T-cell (primary cell): ENCODE measurements at regions not wholly inside any gene's neighbourhood (a gene's known extent, or its start where the extent isn't known, plus 50 kb on each side); places are given as distances from the start of the nearest gene placed in this dataset.

Experiments used
- ATAC-seq, 4 experiments: fragments of 200-7000 bp in 3 of 4; fragments of 150-1000 bp in 1 of 4; cut with Tn5 transposase; replicated peaks in 1 of 4; 1 replicate in 3 of 4; 2 replicates in 1 of 4; pipeline ENCODE4 v1.10.0; 2021; ENCODE audit warnings: moderate library complexity in 3 of 4, mild to moderate bottlenecking in 2 of 4, moderate number of reproducible peaks in 1 of 4
- CTCF ChIA-PET, 2 donors: fragments of 300-600 bp; sonication (Branson Sonifier 250); formaldehyde crosslinking; loops; one replicate each; lab custom pipeline; 2022; ENCODE audit warnings: antibody characterized with exemption in 2 of 2; lab: Charles Lee
- POLR2A ChIA-PET, 2 donors: fragments of 300-600 bp; sonication (Branson Sonifier 250); formaldehyde crosslinking; loops; one replicate each; lab custom pipeline; 2022; ENCODE audit warnings: antibody characterized with exemption in 2 of 2; lab: Charles Lee
- DNase-seq, 35 experiments: peaks; one replicate each; pipeline versions ENCODE4 v3.0.0 to v3.0.0-alpha.2; 2013 to 2023
- H3K27ac ChIP-seq: one replicate; pipeline ENCODE4 v1.5.1; 2013; ENCODE audit warnings: low read length
- H3K27me3 ChIP-seq, 2 experiments: replicated peaks in 1 of 2; 1 replicate in 1 of 2; 2 replicates in 1 of 2; pipeline versions ENCODE4 v1.6.1 to v1.7.0; 2013; ENCODE audit warnings: low read length in 1 of 2, mixed read lengths in 1 of 2; ENCODE audit not compliant: control insufficient read depth in 2 of 2, insufficient read depth in 2 of 2; ENCODE audit errors: extremely low read depth in 1 of 2
- H3K36me3 ChIP-seq, 2 donors: 1 replicate in 1 of 2; 2 replicates in 1 of 2; pipeline versions ENCODE4 v1.6.1 to v1.7.0; 2013; ENCODE audit warnings: low read length in 1 of 2; ENCODE audit not compliant: control insufficient read depth in 2 of 2, insufficient read depth in 1 of 2; ENCODE audit errors: extremely low read depth in 1 of 2
- H3K4me1 ChIP-seq, 2 experiments: 1 replicate in 1 of 2; 2 replicates in 1 of 2; pipeline versions ENCODE4 v1.6.1 to v1.7.0; 2013; ENCODE audit warnings: low read length in 2 of 2, mixed read lengths in 1 of 2; ENCODE audit not compliant: insufficient read depth in 2 of 2, control insufficient read depth in 1 of 2; ENCODE audit errors: extremely low read depth in 1 of 2
- H3K4me3 ChIP-seq, 2 donors: 1 replicate in 1 of 2; 2 replicates in 1 of 2; pipeline versions ENCODE4 v1.5.1 to v1.7.0; 2013; ENCODE audit warnings: mild to moderate bottlenecking in 2 of 2, low read length in 1 of 2, moderate library complexity in 1 of 2; ENCODE audit not compliant: control insufficient read depth in 1 of 2; ENCODE audit errors: extremely low read depth in 1 of 2
- H3K9me3 ChIP-seq: 2 replicates; pipeline ENCODE4 v1.7.0; 2013
- H3K27ac Mint-ChIP-seq, 2 donors: one replicate each; pipeline ENCODE4 v1.8.0; 2020 to 2021; ENCODE audit warnings: mild to moderate bottlenecking in 2 of 2, mixed read lengths in 2 of 2
- H3K27me3 Mint-ChIP-seq, 2 donors: one replicate each; pipeline ENCODE4 v1.8.0; 2021 to 2022; ENCODE audit warnings: mixed read lengths in 2 of 2
- H3K36me3 Mint-ChIP-seq: one replicate; pipeline ENCODE4 v1.8.0; 2021; ENCODE audit warnings: mixed read lengths
- H3K4me1 Mint-ChIP-seq, 3 donors: one replicate each; pipeline ENCODE4 v1.8.0; 2020 to 2022; ENCODE audit warnings: mixed read lengths in 3 of 3, mild to moderate bottlenecking in 1 of 3
- H3K4me3 Mint-ChIP-seq, 3 donors: one replicate each; pipeline ENCODE4 v1.8.0; 2020 to 2022; ENCODE audit warnings: mild to moderate bottlenecking in 3 of 3, mixed read lengths in 3 of 3, moderate library complexity in 3 of 3
- H3K9me3 Mint-ChIP-seq, 3 donors: one replicate each; pipeline ENCODE4 v1.8.0; 2020 to 2022; ENCODE audit warnings: mixed read lengths in 3 of 3
- WGBS: methylation state at CpG from one replicate; pipeline ENCODE4 v1.1.5; 2013; ENCODE audit warnings: missing lambda C conversion rate; ENCODE audit not compliant: insufficient coverage; 5-methylcytosine and 5-hydroxymethylcytosine counted together

DNA sequence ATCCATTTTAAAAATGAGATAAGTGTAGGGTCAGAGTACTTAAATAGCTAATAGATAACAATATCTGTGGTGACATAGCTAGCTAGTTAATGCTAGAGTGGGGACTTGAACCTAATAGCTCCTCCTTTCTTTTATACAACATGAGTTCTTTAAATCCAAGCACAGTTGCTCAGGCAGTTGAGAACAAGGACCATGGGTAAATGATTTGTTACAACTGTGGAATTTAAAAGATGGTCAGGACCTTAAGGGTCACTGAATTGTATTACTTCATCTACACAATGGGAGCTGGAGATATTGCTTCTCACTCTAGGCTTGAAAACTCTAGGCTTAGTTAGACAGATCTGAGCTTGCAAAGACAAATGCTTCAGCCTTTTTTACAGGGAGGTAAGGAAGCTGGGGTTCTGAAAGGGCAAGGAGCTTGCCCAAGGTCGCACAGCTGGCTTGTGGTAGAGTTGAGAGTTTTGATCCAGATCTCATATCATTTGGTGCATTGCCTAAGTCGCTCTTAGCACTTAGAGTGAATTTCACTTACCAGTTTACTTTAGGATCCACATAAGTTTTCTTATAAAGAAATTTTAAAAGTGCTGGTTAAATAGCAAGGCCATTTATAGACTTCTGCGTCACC lies 90.2 kb downstream of the EDEM1 start:
- Histone ChIP-seq H3K4me1 (no peaks in the 10 kb centered on the region), H3K27me3 (peaks cover 0 to 4% of the 10 kb centered on the region in 2 experiments), H3K36me3 (no peaks in the 10 kb centered on the region), H3K27ac (no peak overlapping the region), H3K4me3 (no peak overlapping the region), H3K9me3 (no peaks in the 10 kb centered on the region)
- no peak for DNase-seq
- POLR2A ChIA-PET = no interaction called here
- CTCF ChIA-PET = interaction anchor here in 1 of 2 donors (0.6 kb wide), 1 partner anchor 184 kb away, joined by 3 read pairs; no protein-coding TSS in a partner anchor
- no CpG with 5 or more reads among the region's 3 CpGs for WGBS
- peaks cover 9 to 21% (median 19%) of the 10 kb centered on the region in 3 donors for H3K9me3 Mint-ChIP-seq
- H3K36me3 Mint-ChIP-seq = peaks cover 4% of the 10 kb centered on the region
- no peaks in the 10 kb centered on the region for H3K4me1 Mint-ChIP-seq
- H3K27me3 Mint-ChIP-seq = no peaks in the 10 kb centered on the region
- no peak overlapping the region for H3K4me3 Mint-ChIP-seq
- no peak overlapping the region for H3K27ac Mint-ChIP-seq
- no peak for ATAC-seq

DNA sequence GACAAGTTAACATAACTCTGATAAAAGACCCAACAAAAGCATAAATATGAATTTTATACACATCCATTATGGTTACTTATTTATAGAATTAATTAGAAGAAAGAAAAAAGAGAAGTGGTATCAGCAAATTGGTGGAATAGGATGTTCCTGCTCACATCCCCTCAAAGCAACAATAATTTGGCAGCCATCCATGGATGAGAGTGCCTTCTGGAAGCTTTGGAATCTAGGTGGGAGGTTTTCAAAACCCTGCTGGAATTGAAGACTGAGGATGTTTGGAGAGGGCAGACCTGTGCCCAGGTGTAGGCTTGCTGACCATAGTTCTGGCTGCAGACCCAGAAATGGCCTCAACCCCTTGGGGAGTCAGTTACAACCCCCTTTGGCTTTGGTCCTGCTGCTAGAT lies 91.2 kb downstream of the EDEM1 start:
- peaks cover 0 to 4% of the 10 kb centered on the region in 2 experiments for H3K27me3 ChIP-seq
- no peaks in the 10 kb centered on the region for H3K9me3 ChIP-seq
- no peak overlapping the region for H3K27ac Mint-ChIP-seq
- H3K4me1 ChIP-seq = no peaks in the 10 kb centered on the region
- peaks cover 9 to 23% (median 21%) of the 10 kb centered on the region in 3 donors for H3K9me3 Mint-ChIP-seq
- H3K4me3 ChIP-seq = no peak overlapping the region
- no peaks in the 10 kb centered on the region for H3K27me3 Mint-ChIP-seq
- H3K4me3 Mint-ChIP-seq = no peak overlapping the region
- H3K36me3 ChIP-seq = no peaks in the 10 kb centered on the region
- POLR2A ChIA-PET = no interaction called here
- H3K36me3 Mint-ChIP-seq = peaks cover 4% of the 10 kb centered on the region
- no peak for DNase-seq
- H3K27ac ChIP-seq = no peak overlapping the region
- ATAC-seq = no peak
- H3K4me1 Mint-ChIP-seq = no peaks in the 10 kb centered on the region
- CTCF ChIA-PET = no interaction called here

DNA sequence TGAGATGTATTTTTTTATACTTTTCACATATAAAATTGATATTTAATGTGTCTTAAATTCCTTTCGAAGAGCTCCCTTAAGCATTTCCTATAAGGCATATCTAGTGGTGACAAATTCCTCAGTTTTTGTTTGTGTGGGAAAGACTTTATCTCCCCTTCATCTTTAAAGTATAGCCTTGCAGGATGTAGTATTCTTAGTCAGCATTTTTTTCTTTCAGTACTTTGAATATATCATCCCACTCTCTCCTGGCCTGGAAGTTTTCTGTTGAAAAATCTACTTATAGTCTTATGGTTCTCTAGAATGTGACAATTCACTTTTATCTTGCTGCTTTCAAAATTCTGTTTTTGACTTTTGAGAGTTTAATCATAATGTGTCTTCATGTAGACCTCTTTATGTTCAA lies 95.2 kb downstream of the EDEM1 start:
- Mint-ChIP-seq H3K36me3 (peaks cover 4% of the 10 kb centered on the region), H3K4me3 (no peak overlapping the region), H3K27ac (no peak overlapping the region), H3K9me3 (peaks cover 9 to 33% (median 26%) of the 10 kb centered on the region in 3 donors), H3K27me3 (peaks cover 4% of the 10 kb centered on the region in 2 donors), H3K4me1 (no peaks in the 10 kb centered on the region)
- Histone ChIP-seq H3K27ac (no peak overlapping the region), H3K36me3 (no peaks in the 10 kb centered on the region), H3K27me3 (peaks cover 0 to 9% of the 10 kb centered on the region in 2 experiments), H3K9me3 (no peaks in the 10 kb centered on the region), H3K4me3 (no peak overlapping the region), H3K4me1 (no peaks in the 10 kb centered on the region)
- no peak for DNase-seq
- POLR2A ChIA-PET = no interaction called here
- WGBS = no CpG with 5 or more reads among the region's 1 CpG
- CTCF ChIA-PET = no interaction called here
- no peak for ATAC-seq

- H3K9me3 Mint-ChIP-seq = peaks cover 9 to 36% (median 18%) of the 10 kb centered on the region in 3 donors
- H3K36me3 Mint-ChIP-seq = no peaks in the 10 kb centered on the region
- H3K27ac ChIP-seq = no peak overlapping the region
- POLR2A ChIA-PET = no interaction called here
- CTCF ChIA-PET = no interaction called here
- ATAC-seq (no peak), DNase-seq (no peak)
- H3K27me3 ChIP-seq = peaks cover 0 to 5% of the 10 kb centered on the region in 2 experiments
- no peaks in the 10 kb centered on the region for H3K4me1 Mint-ChIP-seq
- no peaks in the 10 kb centered on the region for H3K4me1 ChIP-seq
- peaks cover 9 to 12% of the 10 kb centered on the region in 2 donors for H3K27me3 Mint-ChIP-seq
- no peaks in the 10 kb centered on the region for H3K36me3 ChIP-seq
- H3K4me3 Mint-ChIP-seq = no peak overlapping the region
- H3K27ac Mint-ChIP-seq = no peak overlapping the region
- H3K4me3 ChIP-seq = no peak overlapping the region
- no peaks in the 10 kb centered on the region for H3K9me3 ChIP-seq
Observed at GRCh38 chr3:5285439-5285838, 97.9 kb downstream of the EDEM1 start.

GRCh38 chr3:5290915-5291314 lies 103.4 kb downstream of the EDEM1 start:
- H3K4me1 Mint-ChIP-seq = no peaks in the 10 kb centered on the region
- POLR2A ChIA-PET = interaction anchor here in 1 of 2 donors (0.6 kb wide), 1 partner anchor 183 kb away, joined by 4 read pairs; no protein-coding TSS in a partner anchor
- no peak overlapping the region for H3K27ac ChIP-seq
- H3K9me3 ChIP-seq = no peaks in the 10 kb centered on the region
- H3K4me1 ChIP-seq = no peaks in the 10 kb centered on the region
- H3K36me3 Mint-ChIP-seq = no peaks in the 10 kb centered on the region
- H3K9me3 Mint-ChIP-seq = peaks cover 3 to 23% (median 6%) of the 10 kb centered on the region in 3 donors
- 90% methylated on average over 2 of the region's 3 CpGs for WGBS
- CTCF ChIA-PET = no interaction called here
- DNase-seq (no peak), ATAC-seq (no peak)
- no peak overlapping the region for H3K4me3 Mint-ChIP-seq
- H3K27me3 ChIP-seq = no peaks in the 10 kb centered on the region
- peaks cover 12 to 18% of the 10 kb centered on the region in 2 donors for H3K27me3 Mint-ChIP-seq
- no peak overlapping the region for H3K27ac Mint-ChIP-seq
- no peaks in the 10 kb centered on the region for H3K36me3 ChIP-seq
- H3K4me3 ChIP-seq = no peak overlapping the region

- no peaks in the 10 kb centered on the region for H3K4me1 ChIP-seq
- no peak overlapping the region for H3K4me3 ChIP-seq
- DNase-seq (no peak), ATAC-seq (no peak)
- H3K36me3 Mint-ChIP-seq = no peaks in the 10 kb centered on the region
- no peak overlapping the region for H3K27ac ChIP-seq
- no peaks in the 10 kb centered on the region for H3K4me1 Mint-ChIP-seq
- CTCF ChIA-PET = interaction anchor here (0.6 kb wide), 2 partner anchors 236 to 307 kb away, joined by 3 to 4 read pairs; no protein-coding TSS in a partner anchor
- WGBS = no CpG with 5 or more reads among the region's 7 CpGs
- H3K36me3 ChIP-seq = no peaks in the 10 kb centered on the region
- no peak overlapping the region for H3K27ac Mint-ChIP-seq
- peaks cover 11 to 15% of the 10 kb centered on the region in 2 donors for H3K27me3 Mint-ChIP-seq
- H3K9me3 ChIP-seq = no peaks in the 10 kb centered on the region
- H3K4me3 Mint-ChIP-seq = no peak overlapping the region
- H3K9me3 Mint-ChIP-seq = peaks cover 3 to 16% (median 6%) of the 10 kb centered on the region in 3 donors
- no peaks in the 10 kb centered on the region for H3K27me3 ChIP-seq
- POLR2A ChIA-PET = no interaction called here
Observed at GRCh38 chr3:5292512-5292911, 105.0 kb downstream of the EDEM1 start.
